ENCODE measurements at regions not wholly inside any gene's neighbourhood (a gene's known extent, or its start where the extent isn't known, plus 50 kb on each side); places are given as distances from the start of the nearest gene placed in this dataset.
"Not testable (repeated sequence)": the region's sequence is repeated elsewhere in the genome, so short reads cannot be mapped to it uniquely, and the experiment has no call there.

DNA sequence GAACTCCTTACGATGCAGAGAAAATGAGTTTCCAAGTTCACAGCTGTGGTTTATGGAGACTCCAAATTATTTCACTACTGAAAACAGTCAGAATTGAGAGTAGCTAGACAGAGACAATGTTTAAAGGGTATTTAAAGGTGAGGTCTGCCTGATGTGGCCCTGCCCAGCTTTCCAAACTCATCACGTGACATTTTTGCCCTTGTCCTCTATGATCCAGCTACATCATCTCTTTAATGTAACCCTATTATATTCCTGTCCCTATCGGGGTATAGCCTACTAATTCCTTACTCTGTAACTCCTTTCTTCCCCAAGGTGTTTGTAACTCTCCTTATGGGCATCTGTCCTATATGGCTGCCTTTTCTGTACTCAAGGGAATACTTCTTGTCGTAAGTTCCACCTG is 297.2 kb downstream of the GRXCR1 start:
- Histone ChIP-seq H3K4me3 (ENCODE audit: low read length) (no peak overlapping the region), H3K36me3 (ENCODE audit: control insufficient read depth, insufficient read depth, low read length) (no peaks in the 10 kb centered on the region), H3K4me1 (ENCODE audit: control insufficient read depth, insufficient read depth, low read length) (no peaks in the 10 kb centered on the region), H3K27ac (ENCODE audit: low read depth, low read length) (no peak overlapping the region), H3K9me3 (ENCODE audit: control insufficient read depth, low read length) (no peaks in the 10 kb centered on the region), H3K27me3 (ENCODE audit: control insufficient read depth, insufficient read depth, low read length, poor library complexity, severe bottlenecking) (no peaks in the 10 kb centered on the region), H3K9ac (ENCODE audit: extremely low read depth, low read length, poor library complexity, severe bottlenecking) (no peak overlapping the region)
- H3K4me3 Mint-ChIP-seq = no peak overlapping the region
- DNase-seq = no peak
- H3K27ac Mint-ChIP-seq = no peak overlapping the region
- no peaks in the 10 kb centered on the region for H3K4me1 Mint-ChIP-seq
- no peak for TF ChIP-seq CTCF (conservative IDR thresholded peaks at IDR 0.05)
- no peaks in the 10 kb centered on the region for H3K27me3 Mint-ChIP-seq (ENCODE audit: insufficient read depth)
- 85 to 95% methylated on average over 3 to 4 of the region's 4 CpGs for WGBS, 2 experiments (ENCODE audit: insufficient coverage in 1 of 2, insufficient read length in 1 of 2)
- no peaks in the 10 kb centered on the region for H3K36me3 Mint-ChIP-seq (ENCODE audit: low read depth)
- H3K9me3 Mint-ChIP-seq = no peaks in the 10 kb centered on the region

GRCh38 chr4:43212576-43212975 is 320.1 kb downstream of the GRXCR1 start:
- H3K9me3 Mint-ChIP-seq; H3K27me3 ChIP-seq (ENCODE audit: control insufficient read depth, insufficient read depth, low read length, poor library complexity, severe bottlenecking); H3K36me3 Mint-ChIP-seq (ENCODE audit: low read depth); H3K9me3 ChIP-seq (ENCODE audit: control insufficient read depth, low read length); H3K27ac ChIP-seq (ENCODE audit: low read depth, low read length); H3K36me3 ChIP-seq (ENCODE audit: control insufficient read depth, insufficient read depth, low read length); H3K27ac Mint-ChIP-seq; DNase-seq; H3K4me1 Mint-ChIP-seq; H3K4me1 ChIP-seq (ENCODE audit: control insufficient read depth, insufficient read depth, low read length); H3K4me3 ChIP-seq (ENCODE audit: low read length); H3K4me3 Mint-ChIP-seq; H3K27me3 Mint-ChIP-seq (ENCODE audit: insufficient read depth); H3K9ac ChIP-seq (ENCODE audit: extremely low read depth, low read length, poor library complexity, severe bottlenecking): not testable (repeated sequence)
- no CpG with 5 or more reads among the region's 1 CpG for WGBS, 2 experiments (ENCODE audit: insufficient coverage in 1 of 2, insufficient read length in 1 of 2)

GRCh38 chr4:43223820-43224219 is 331.3 kb downstream of the GRXCR1 start:
- no peaks in the 10 kb centered on the region for H3K9me3 ChIP-seq (ENCODE audit: control insufficient read depth, low read length)
- 100% methylated on average over 2 to 3 of the region's 3 CpGs for WGBS, 2 experiments (ENCODE audit: insufficient coverage in 1 of 2, insufficient read length in 1 of 2)

More at GRCh38 chr4:43223820-43224219, 331.3 kb downstream of the GRXCR1 start:
- no peaks in the 10 kb centered on the region for H3K4me1 ChIP-seq (ENCODE audit: control insufficient read depth, insufficient read depth, low read length)
- H3K27me3 Mint-ChIP-seq (ENCODE audit: insufficient read depth) = no peaks in the 10 kb centered on the region
- H3K4me3 ChIP-seq (ENCODE audit: low read length) = no peak overlapping the region
- TF ChIP-seq CTCF (conservative IDR thresholded peaks at IDR 0.05) = no peak
- no peak overlapping the region for H3K27ac Mint-ChIP-seq
- no peak overlapping the region for H3K4me3 Mint-ChIP-seq
- no peaks in the 10 kb centered on the region for H3K9me3 Mint-ChIP-seq
- no peak for DNase-seq
- H3K27ac ChIP-seq (ENCODE audit: low read depth, low read length) = no peak overlapping the region
- H3K27me3 ChIP-seq (ENCODE audit: control insufficient read depth, insufficient read depth, low read length, poor library complexity, severe bottlenecking) = no peaks in the 10 kb centered on the region
- H3K36me3 Mint-ChIP-seq (ENCODE audit: low read depth) = no peaks in the 10 kb centered on the region
- H3K4me1 Mint-ChIP-seq = no peaks in the 10 kb centered on the region
- H3K9ac ChIP-seq (ENCODE audit: extremely low read depth, low read length, poor library complexity, severe bottlenecking) = no peak overlapping the region
- H3K36me3 ChIP-seq (ENCODE audit: control insufficient read depth, insufficient read depth, low read length) = no peaks in the 10 kb centered on the region

Data from endodermal cell (in vitro differentiated cells).